Neural cell (in vitro differentiated cells): ENCODE measurements at regions not wholly inside any gene's neighbourhood (a gene's known extent, or its start where the extent isn't known, plus 50 kb on each side); places are given as distances from the start of the nearest gene placed in this dataset.

Experiments used
- H2AFZ ChIP-seq: fragments of 200-600, 300-800 bp; sonication (generic), shearing (Covaris generic); 2 replicates; pipeline ENCODE4 v1.6.0; 2014; ENCODE audit warnings: low read depth, mild to moderate bottlenecking, antibody characterized with exemption, low read length, moderate library complexity
- H3F3A ChIP-seq: fragments of 200-600 bp; shearing (Covaris generic); 2 replicates; pipeline ENCODE4 v1.6.1; 2016; ENCODE audit warnings: mild to moderate bottlenecking, moderate library complexity, mixed read lengths, antibody characterized with exemption, low read length; ENCODE audit not compliant: insufficient read depth, poor library complexity, severe bottlenecking
- H3K27ac ChIP-seq: fragments of 200-600, 300-800 bp; sonication (generic), shearing (Covaris generic); 2 replicates; pipeline ENCODE4 v1.5.1; 2014; ENCODE audit warnings: mild to moderate bottlenecking, low read length, moderate library complexity
- H3K27me3 ChIP-seq: fragments of 300-800, 200-600 bp; sonication (generic), shearing (Covaris generic); 2 replicates; pipeline ENCODE4 v1.6.0; 2014; ENCODE audit warnings: mild to moderate bottlenecking, low read depth, low read length, moderate library complexity; ENCODE audit not compliant: insufficient read depth
- H3K36me3 ChIP-seq: fragments of 300-800, 200-600 bp; sonication (generic), shearing (Covaris generic); 2 replicates; pipeline ENCODE4 v1.5.1; 2014; ENCODE audit warnings: mild to moderate bottlenecking, antibody characterized with exemption, low read length, moderate library complexity; ENCODE audit not compliant: insufficient read depth
- H3K4me2 ChIP-seq: fragments of 300-800, 200-600 bp; sonication (generic), shearing (Covaris generic); 2 replicates; pipeline ENCODE4 v1.6.0; 2014; ENCODE audit warnings: mild to moderate bottlenecking, low read length
- H3K4me3 ChIP-seq: fragments of 300-800, 200-600 bp; sonication (generic), shearing (Covaris generic); 2 replicates; pipeline ENCODE4 v1.5.1; 2014; ENCODE audit warnings: mild to moderate bottlenecking, low read length, moderate library complexity
- H3K79me2 ChIP-seq: fragments of 200-600 bp; shearing (Covaris generic); replicated peaks from 2 replicates; pipeline ENCODE4 v1.6.0; 2014; ENCODE audit warnings: mild to moderate bottlenecking, low read length, moderate library complexity; ENCODE audit not compliant: insufficient read depth
- H3K9ac ChIP-seq: fragments of 300-800, 200-600 bp; sonication (generic), shearing (Covaris generic); 2 replicates; pipeline ENCODE4 v1.6.1; 2016; ENCODE audit warnings: mild to moderate bottlenecking, low read length, mixed read lengths
- H3K9me2 ChIP-seq: fragments of 200-600 bp; shearing (Covaris generic); 2 replicates; pipeline ENCODE4 v1.6.1; 2016; ENCODE audit warnings: mild to moderate bottlenecking, low read length, mixed read lengths; ENCODE audit not compliant: insufficient read depth
- H3K9me3 ChIP-seq: fragments of 200-600, 300-800 bp; sonication (generic), shearing (Covaris generic); 2 replicates; pipeline ENCODE4 v1.6.1; 2016; ENCODE audit warnings: mild to moderate bottlenecking, mixed run types, low read length, moderate library complexity, mixed read lengths
- H4K20me1 ChIP-seq: fragments of 200-600 bp; shearing (Covaris generic); 2 replicates; pipeline ENCODE4 v1.6.1; 2016; ENCODE audit warnings: mild to moderate bottlenecking, mixed run types; ENCODE audit not compliant: insufficient read depth
- CTCF ChIP-seq: fragments of 450-650 bp; IDR thresholded peaks from 2 replicates; pipeline ENCODE4 v1.5.1; 2014; ENCODE audit warnings: antibody characterized with exemption, mild to moderate bottlenecking, moderate library complexity; ENCODE audit not compliant: poor library complexity, severe bottlenecking
- EP300 ChIP-seq: fragments of 450-650 bp; conservative IDR thresholded peaks from 2 replicates; pipeline ENCODE4 v1.6.1; 2014; ENCODE audit warnings: antibody characterized with exemption, mild to moderate bottlenecking, moderate library complexity; ENCODE audit not compliant: poor library complexity, severe bottlenecking
- EZH2 ChIP-seq: fragments of 200-600, 300-800 bp; shearing (Covaris generic), sonication (generic); IDR thresholded peaks from 2 replicates; pipeline ENCODE4 v1.6.1; 2014; ENCODE audit warnings: antibody characterized with exemption, low read length, borderline replicate concordance, mild to moderate bottlenecking; ENCODE audit not compliant: insufficient read depth, poor library complexity, severe bottlenecking
- MXI1 ChIP-seq: fragments of 450-650 bp; conservative IDR thresholded peaks from 2 replicates; pipeline ENCODE4 v1.6.1; 2014; ENCODE audit warnings: antibody characterized with exemption, mild to moderate bottlenecking; ENCODE audit not compliant: poor library complexity, severe bottlenecking
- POLR2AphosphoS5 ChIP-seq: IDR thresholded peaks from 2 replicates; pipeline ENCODE4 v1.6.1; 2012
- RAD21 ChIP-seq: fragments of 450-650 bp; conservative IDR thresholded peaks from 2 replicates; pipeline ENCODE4 v1.6.1; 2014; ENCODE audit warnings: antibody characterized with exemption, mild to moderate bottlenecking, moderate library complexity
- REST ChIP-seq: IDR thresholded peaks from 2 replicates; pipeline ENCODE4 v1.6.1; 2012; ENCODE audit warnings: borderline replicate concordance
- SMC3 ChIP-seq: fragments of 450-650 bp; conservative IDR thresholded peaks from 2 replicates; pipeline ENCODE4 v1.6.1; 2014; ENCODE audit warnings: antibody characterized with exemption, mild to moderate bottlenecking, moderate library complexity; ENCODE audit not compliant: poor library complexity
- TAF1 ChIP-seq: IDR thresholded peaks from 2 replicates; pipeline ENCODE4 v1.6.1; 2012; ENCODE audit warnings: low read depth

GRCh38 chr4:17033025-17033767 lies 134.8 kb upstream of the LDB2 start:
- Histone ChIP-seq H3K4me2 (no peak overlapping the region), H3K27me3 (no peaks in the 10 kb centered on the region), H2AFZ (no peak overlapping the region)

GRCh38 chr4:17030543-17030942 lies 132.1 kb upstream of the LDB2 start:
- no peak overlapping the region for H2AFZ ChIP-seq
- TF ChIP-seq REST (no peak), TAF1 (no peak), MXI1 (no peak), CTCF (no peak), POLR2AphosphoS5 (no peak), SMC3 (no peak)

More at GRCh38 chr4:17033025-17033767, 134.8 kb upstream of the LDB2 start:
- H3K9ac ChIP-seq, result no peak overlapping the region
- H3K36me3 ChIP-seq, result no peaks in the 10 kb centered on the region
- no peaks in the 10 kb centered on the region for H3F3A ChIP-seq
- no peak overlapping the region for H3K27ac ChIP-seq
- no peaks in the 10 kb centered on the region for H3K9me3 ChIP-seq
- no peak overlapping the region for H3K4me3 ChIP-seq
- no peaks in the 10 kb centered on the region for H3K79me2 ChIP-seq
- no peaks in the 10 kb centered on the region for H3K9me2 ChIP-seq
- TF ChIP-seq MXI1 (no peak), RAD21 (no peak), TAF1 (no peak), CTCF (no peak), REST (no peak), POLR2AphosphoS5 (no peak), EP300 (no peak), SMC3 (no peak), EZH2 (no peak)
- no peaks in the 10 kb centered on the region for H4K20me1 ChIP-seq

More at GRCh38 chr4:17030543-17030942, 132.1 kb upstream of the LDB2 start:
- H3K9me3 ChIP-seq, result no peaks in the 10 kb centered on the region
- H3K9me2 ChIP-seq, result no peaks in the 10 kb centered on the region
- H3K79me2 ChIP-seq, result no peaks in the 10 kb centered on the region
- H3K9ac ChIP-seq, result no peak overlapping the region
- no peak overlapping the region for H3K4me2 ChIP-seq
- H4K20me1 ChIP-seq, result no peaks in the 10 kb centered on the region
- H3K27ac ChIP-seq, result no peak overlapping the region
- no peaks in the 10 kb centered on the region for H3K27me3 ChIP-seq
- no peaks in the 10 kb centered on the region for H3F3A ChIP-seq
- H3K4me3 ChIP-seq, result no peak overlapping the region
- H3K36me3 ChIP-seq, result no peaks in the 10 kb centered on the region
